ENCODE measurements at regions not wholly inside any gene's neighbourhood (a gene's known extent, or its start where the extent isn't known, plus 50 kb on each side); places are given as distances from the start of the nearest gene placed in this dataset.

DNA sequence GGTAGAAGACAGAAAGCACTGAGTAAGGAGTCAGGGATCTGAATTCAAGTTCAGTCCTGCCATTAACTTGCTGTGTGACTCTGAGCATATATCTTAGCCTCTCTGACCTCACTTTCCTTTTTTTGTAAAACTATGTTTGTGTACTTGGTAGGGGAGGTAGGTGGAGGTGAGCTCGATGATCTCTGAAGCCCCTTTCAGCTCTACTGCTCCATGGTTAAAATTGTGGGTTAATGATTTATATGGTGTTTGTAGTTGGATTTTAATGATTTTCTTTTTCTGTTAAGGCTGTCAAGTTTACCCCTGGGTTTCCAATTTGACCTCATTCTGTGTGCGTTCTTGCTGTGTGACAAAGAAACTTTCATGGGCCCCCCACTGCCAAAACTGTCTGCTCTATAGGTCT is 124.1 kb downstream of the CD164 start:
- TF ChIP-seq, protein P1, sequence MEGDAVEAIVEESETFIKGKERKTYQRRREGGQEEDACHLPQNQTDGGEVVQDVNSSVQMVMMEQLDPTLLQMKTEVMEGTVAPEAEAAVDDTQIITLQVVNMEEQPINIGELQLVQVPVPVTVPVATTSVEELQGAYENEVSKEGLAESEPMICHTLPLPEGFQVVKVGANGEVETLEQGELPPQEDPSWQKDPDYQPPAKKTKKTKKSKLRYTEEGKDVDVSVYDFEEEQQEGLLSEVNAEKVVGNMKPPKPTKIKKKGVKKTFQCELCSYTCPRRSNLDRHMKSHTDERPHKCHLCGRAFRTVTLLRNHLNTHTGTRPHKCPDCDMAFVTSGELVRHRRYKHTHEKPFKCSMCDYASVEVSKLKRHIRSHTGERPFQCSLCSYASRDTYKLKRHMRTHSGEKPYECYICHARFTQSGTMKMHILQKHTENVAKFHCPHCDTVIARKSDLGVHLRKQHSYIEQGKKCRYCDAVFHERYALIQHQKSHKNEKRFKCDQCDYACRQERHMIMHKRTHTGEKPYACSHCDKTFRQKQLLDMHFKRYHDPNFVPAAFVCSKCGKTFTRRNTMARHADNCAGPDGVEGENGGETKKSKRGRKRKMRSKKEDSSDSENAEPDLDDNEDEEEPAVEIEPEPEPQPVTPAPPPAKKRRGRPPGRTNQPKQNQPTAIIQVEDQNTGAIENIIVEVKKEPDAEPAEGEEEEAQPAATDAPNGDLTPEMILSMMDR (IDR thresholded peaks at IDR 0.05), result no peak
- TF ChIP-seq JUN (IDR thresholded peaks at IDR 0.05), result no peak
- TF ChIP-seq, protein P2, sequence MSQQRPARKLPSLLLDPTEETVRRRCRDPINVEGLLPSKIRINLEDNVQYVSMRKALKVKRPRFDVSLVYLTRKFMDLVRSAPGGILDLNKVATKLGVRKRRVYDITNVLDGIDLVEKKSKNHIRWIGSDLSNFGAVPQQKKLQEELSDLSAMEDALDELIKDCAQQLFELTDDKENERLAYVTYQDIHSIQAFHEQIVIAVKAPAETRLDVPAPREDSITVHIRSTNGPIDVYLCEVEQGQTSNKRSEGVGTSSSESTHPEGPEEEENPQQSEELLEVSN (IDR thresholded peaks at IDR 0.05; ENCODE audit: borderline replicate concordance, low read depth), result no peak
- no peak for TF ChIP-seq FOSL2 (IDR thresholded peaks at IDR 0.05)
- no peak for TF ChIP-seq FOSL2 (CRISPR knock-in tag; IDR thresholded peaks at IDR 0.05)
- TF ChIP-seq, protein P3, sequence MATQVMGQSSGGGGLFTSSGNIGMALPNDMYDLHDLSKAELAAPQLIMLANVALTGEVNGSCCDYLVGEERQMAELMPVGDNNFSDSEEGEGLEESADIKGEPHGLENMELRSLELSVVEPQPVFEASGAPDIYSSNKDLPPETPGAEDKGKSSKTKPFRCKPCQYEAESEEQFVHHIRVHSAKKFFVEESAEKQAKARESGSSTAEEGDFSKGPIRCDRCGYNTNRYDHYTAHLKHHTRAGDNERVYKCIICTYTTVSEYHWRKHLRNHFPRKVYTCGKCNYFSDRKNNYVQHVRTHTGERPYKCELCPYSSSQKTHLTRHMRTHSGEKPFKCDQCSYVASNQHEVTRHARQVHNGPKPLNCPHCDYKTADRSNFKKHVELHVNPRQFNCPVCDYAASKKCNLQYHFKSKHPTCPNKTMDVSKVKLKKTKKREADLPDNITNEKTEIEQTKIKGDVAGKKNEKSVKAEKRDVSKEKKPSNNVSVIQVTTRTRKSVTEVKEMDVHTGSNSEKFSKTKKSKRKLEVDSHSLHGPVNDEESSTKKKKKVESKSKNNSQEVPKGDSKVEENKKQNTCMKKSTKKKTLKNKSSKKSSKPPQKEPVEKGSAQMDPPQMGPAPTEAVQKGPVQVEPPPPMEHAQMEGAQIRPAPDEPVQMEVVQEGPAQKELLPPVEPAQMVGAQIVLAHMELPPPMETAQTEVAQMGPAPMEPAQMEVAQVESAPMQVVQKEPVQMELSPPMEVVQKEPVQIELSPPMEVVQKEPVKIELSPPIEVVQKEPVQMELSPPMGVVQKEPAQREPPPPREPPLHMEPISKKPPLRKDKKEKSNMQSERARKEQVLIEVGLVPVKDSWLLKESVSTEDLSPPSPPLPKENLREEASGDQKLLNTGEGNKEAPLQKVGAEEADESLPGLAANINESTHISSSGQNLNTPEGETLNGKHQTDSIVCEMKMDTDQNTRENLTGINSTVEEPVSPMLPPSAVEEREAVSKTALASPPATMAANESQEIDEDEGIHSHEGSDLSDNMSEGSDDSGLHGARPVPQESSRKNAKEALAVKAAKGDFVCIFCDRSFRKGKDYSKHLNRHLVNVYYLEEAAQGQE (IDR thresholded peaks at IDR 0.05), result no peak
- no peak for TF ChIP-seq EP300 (IDR thresholded peaks at IDR 0.05)
- no peak for TF ChIP-seq POLR2A (IDR thresholded peaks at IDR 0.05; ENCODE audit: low read length)
- no peak for TF ChIP-seq CEBPB (IDR thresholded peaks at IDR 0.05)
- TF ChIP-seq NPAS2 (CRISPR knock-in tag; IDR thresholded peaks at IDR 0.05; ENCODE audit: borderline replicate concordance), result no peak
- TF ChIP-seq KDM5A (IDR thresholded peaks at IDR 0.05), result no peak
- TF ChIP-seq, protein P4, sequence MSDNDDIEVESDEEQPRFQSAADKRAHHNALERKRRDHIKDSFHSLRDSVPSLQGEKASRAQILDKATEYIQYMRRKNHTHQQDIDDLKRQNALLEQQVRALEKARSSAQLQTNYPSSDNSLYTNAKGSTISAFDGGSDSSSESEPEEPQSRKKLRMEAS (IDR thresholded peaks at IDR 0.05), result no peak
- no peak for TF ChIP-seq BHLHE40 (IDR thresholded peaks at IDR 0.05; ENCODE audit: low read depth, low read length)

Measured in A549 (cell line).